ENCODE measurements at regions not wholly inside any gene's neighbourhood (a gene's known extent, or its start where the extent isn't known, plus 50 kb on each side); places are given as distances from the start of the nearest gene placed in this dataset.

DNA sequence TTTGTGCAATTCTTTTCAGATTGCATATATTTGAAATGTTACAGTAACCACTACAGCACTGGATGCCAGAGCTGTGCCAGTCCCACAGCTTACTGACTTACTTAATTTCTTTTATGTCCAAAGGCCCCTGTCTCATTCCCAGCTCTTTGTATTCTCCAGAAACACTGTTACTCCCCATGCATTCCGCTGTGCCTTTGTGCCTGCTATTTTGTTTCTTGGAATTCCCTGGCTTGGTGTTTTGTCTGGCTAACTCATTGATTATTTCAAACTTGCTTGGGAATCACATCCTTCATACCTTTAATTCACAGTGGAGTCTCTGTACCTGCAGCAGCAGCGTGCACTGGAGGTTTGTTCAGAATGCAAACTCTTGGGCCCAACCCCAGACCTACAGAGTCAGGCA is 601.9 kb upstream of the DDX18 start:
- H3K27ac ChIP-seq = no peak overlapping the region
- no peaks in the 10 kb centered on the region for H3K27me3 ChIP-seq (replicated peaks; ENCODE audit: insufficient read depth)
- no peaks in the 10 kb centered on the region for H3K36me3 ChIP-seq
- no peak for ATAC-seq (ENCODE audit: insufficient number of reproducible peaks, low FRiP score, low read depth)
- no peak overlapping the region for H3K4me3 ChIP-seq
- DNase-seq (ENCODE audit: low spot score) = no peak
- TF ChIP-seq, protein P1, sequence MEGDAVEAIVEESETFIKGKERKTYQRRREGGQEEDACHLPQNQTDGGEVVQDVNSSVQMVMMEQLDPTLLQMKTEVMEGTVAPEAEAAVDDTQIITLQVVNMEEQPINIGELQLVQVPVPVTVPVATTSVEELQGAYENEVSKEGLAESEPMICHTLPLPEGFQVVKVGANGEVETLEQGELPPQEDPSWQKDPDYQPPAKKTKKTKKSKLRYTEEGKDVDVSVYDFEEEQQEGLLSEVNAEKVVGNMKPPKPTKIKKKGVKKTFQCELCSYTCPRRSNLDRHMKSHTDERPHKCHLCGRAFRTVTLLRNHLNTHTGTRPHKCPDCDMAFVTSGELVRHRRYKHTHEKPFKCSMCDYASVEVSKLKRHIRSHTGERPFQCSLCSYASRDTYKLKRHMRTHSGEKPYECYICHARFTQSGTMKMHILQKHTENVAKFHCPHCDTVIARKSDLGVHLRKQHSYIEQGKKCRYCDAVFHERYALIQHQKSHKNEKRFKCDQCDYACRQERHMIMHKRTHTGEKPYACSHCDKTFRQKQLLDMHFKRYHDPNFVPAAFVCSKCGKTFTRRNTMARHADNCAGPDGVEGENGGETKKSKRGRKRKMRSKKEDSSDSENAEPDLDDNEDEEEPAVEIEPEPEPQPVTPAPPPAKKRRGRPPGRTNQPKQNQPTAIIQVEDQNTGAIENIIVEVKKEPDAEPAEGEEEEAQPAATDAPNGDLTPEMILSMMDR (IDR thresholded peaks at IDR 0.05) = no peak
- no peaks in the 10 kb centered on the region for H3K9me3 ChIP-seq
- H3K4me1 ChIP-seq (ENCODE audit: control insufficient read depth in 1 of 2, low read depth in 2 of 2) = no peaks in the 10 kb centered on the region

DNA sequence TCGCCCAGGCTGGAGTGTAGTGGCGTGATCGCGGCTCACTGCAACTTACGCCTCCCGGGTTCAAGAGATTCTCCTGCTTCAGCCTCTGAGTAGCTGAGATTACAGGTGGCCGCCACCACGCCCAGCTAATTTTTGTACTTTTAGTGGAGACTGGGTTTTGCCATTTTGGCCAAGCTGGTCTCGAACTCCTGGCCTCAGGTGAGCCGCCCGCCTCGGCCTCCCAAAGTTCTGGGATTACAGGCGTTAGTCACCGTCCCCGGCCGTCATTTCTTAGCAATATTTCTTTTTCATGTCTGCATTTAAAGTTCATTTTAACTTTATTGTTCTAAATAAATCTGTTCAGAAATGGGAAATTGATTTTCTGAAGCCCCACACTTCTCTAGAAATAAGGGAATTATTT is 597.3 kb upstream of the DDX18 start:
- DNase-seq (ENCODE audit: low spot score) (no peak), ATAC-seq (ENCODE audit: insufficient number of reproducible peaks, low FRiP score, low read depth) (no peak)
- Histone ChIP-seq H3K36me3 (no peaks in the 10 kb centered on the region), H3K4me3 (no peak overlapping the region), H3K9me3 (no peaks in the 10 kb centered on the region), H3K27me3 (replicated peaks; ENCODE audit: insufficient read depth) (no peaks in the 10 kb centered on the region), H3K4me1 (ENCODE audit: control insufficient read depth in 1 of 2, low read depth in 2 of 2) (no peaks in the 10 kb centered on the region), H3K27ac (no peak overlapping the region)
- TF ChIP-seq, protein P1 (IDR thresholded peaks at IDR 0.05) = no peak

DNA sequence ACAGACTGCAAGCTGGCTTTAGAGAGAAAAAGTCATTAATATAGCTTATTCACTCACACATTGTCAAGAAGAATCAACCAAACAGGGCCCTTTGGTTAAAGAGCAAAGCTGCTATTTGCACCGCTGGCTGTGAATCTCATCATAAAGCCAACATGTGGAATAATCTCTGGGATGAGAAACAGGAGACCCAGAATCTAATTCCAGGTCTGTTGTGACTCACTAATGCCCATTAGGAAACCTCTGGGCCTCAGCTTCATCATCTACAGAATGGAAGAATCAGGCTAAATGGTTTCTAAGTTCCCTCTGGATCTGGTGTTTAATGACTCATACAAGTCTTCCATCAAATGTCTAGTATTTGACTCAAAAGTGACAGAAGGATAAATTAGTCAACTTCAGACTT is 591.7 kb upstream of the DDX18 start:
- H3K27ac ChIP-seq = no peak overlapping the region
- DNase-seq (ENCODE audit: low spot score) (no peak), ATAC-seq (ENCODE audit: insufficient number of reproducible peaks, low FRiP score, low read depth) (no peak)
- no peaks in the 10 kb centered on the region for H3K27me3 ChIP-seq (replicated peaks; ENCODE audit: insufficient read depth)
- no peaks in the 10 kb centered on the region for H3K4me1 ChIP-seq (ENCODE audit: control insufficient read depth in 1 of 2, low read depth in 2 of 2)
- TF ChIP-seq, protein P1 (IDR thresholded peaks at IDR 0.05) = no peak
- H3K36me3 ChIP-seq = no peaks in the 10 kb centered on the region
- no peaks in the 10 kb centered on the region for H3K9me3 ChIP-seq
- H3K4me3 ChIP-seq = no peak overlapping the region

DNA sequence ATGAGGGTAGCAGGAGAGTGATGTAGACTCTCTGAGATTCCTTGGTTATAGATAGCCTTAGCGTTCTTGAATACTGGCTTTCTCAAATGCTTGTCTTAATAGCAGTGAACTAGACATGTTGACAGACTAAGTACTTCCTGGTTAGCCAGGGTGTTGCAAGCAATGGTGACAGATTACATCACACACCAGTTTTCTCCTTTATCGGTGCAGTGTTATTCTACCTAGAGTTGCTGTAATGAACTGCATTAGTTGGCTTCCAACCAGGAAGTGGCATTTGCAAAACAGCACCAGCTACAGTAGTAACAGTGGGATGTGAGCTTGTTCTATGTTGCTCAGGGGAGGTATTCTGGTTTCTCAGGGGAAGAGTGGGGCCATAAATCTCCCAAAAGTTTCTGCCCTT is 582.2 kb upstream of the DDX18 start:
- TF ChIP-seq, protein P1 (IDR thresholded peaks at IDR 0.05) = no peak
- H3K27ac ChIP-seq = no peak overlapping the region
- peaks cover 3% of the 10 kb centered on the region for H3K9me3 ChIP-seq
- ATAC-seq (ENCODE audit: insufficient number of reproducible peaks, low FRiP score, low read depth) (no peak), DNase-seq (ENCODE audit: low spot score) (no peak)
- no peaks in the 10 kb centered on the region for H3K36me3 ChIP-seq
- H3K4me3 ChIP-seq = no peak overlapping the region
- no peaks in the 10 kb centered on the region for H3K27me3 ChIP-seq (replicated peaks; ENCODE audit: insufficient read depth)
- H3K4me1 ChIP-seq (ENCODE audit: control insufficient read depth in 1 of 2, low read depth in 2 of 2) = no peaks in the 10 kb centered on the region

DNA sequence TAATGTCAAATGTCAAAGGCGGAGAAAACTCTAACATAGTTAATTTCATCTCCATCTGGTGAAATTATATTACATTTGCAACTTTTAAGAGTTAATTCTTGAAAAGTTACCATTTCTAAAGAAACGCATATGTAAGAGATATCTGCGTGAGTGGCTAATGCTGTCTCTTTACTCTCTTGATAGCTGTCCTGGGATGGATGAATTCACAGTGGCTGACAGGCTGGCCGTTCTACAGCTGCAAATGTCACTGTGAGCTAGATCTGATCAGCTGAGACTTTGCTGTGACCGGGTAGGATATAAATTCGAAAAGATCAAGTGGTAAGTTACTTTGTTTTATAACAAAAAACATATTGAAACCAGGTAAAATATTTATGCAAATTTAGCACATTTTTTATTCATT is 557.1 kb upstream of the DDX18 start:
- DNase-seq (ENCODE audit: low spot score) = no peak
- H3K4me1 ChIP-seq (ENCODE audit: control insufficient read depth in 1 of 2, low read depth in 2 of 2) = no peaks in the 10 kb centered on the region
- no peaks in the 10 kb centered on the region for H3K27me3 ChIP-seq (replicated peaks; ENCODE audit: insufficient read depth)
- no peak overlapping the region for H3K4me3 ChIP-seq
- H3K27ac ChIP-seq = no peak overlapping the region
- no peak for ATAC-seq (ENCODE audit: insufficient number of reproducible peaks, low FRiP score, low read depth)
- H3K36me3 ChIP-seq = no peaks in the 10 kb centered on the region
- TF ChIP-seq, protein P1 (IDR thresholded peaks at IDR 0.05) = no peak
- no peaks in the 10 kb centered on the region for H3K9me3 ChIP-seq
